Chondrocyte (in vitro differentiated cells): ENCODE measurements at regions not wholly inside any gene's neighbourhood (a gene's known extent, or its start where the extent isn't known, plus 50 kb on each side); places are given as distances from the start of the nearest gene placed in this dataset.

Source experiments
- DNase-seq: peaks from one replicate; pipeline ENCODE4 v3.0.0; 2021; ENCODE audit warnings: mixed read lengths, low spot score
- H3K27ac Mint-ChIP-seq: one replicate; pipeline ENCODE4 v1.8.0; 2021; ENCODE audit warnings: mild to moderate bottlenecking, moderate library complexity, mixed read lengths; ENCODE audit not compliant: unreplicated experiment
- H3K27me3 Mint-ChIP-seq: 2 replicates; pipeline ENCODE4 v1.8.0; 2021; ENCODE audit warnings: low read depth, mixed read lengths
- H3K36me3 Mint-ChIP-seq: 2 replicates; pipeline ENCODE4 v1.8.0; 2021; ENCODE audit warnings: low read depth, mixed read lengths
- H3K4me1 Mint-ChIP-seq: 2 replicates; pipeline ENCODE4 v1.8.0; 2021; ENCODE audit warnings: low read depth, mild to moderate bottlenecking, mixed read lengths
- H3K4me3 Mint-ChIP-seq: one replicate; pipeline ENCODE4 v1.8.0; 2021; ENCODE audit warnings: mild to moderate bottlenecking, moderate library complexity, mixed read lengths; ENCODE audit not compliant: unreplicated experiment
- H3K9me3 Mint-ChIP-seq: 2 replicates; pipeline ENCODE4 v1.8.0; 2021; ENCODE audit warnings: low read depth, mixed read lengths
- CTCF ChIP-seq: fragments of 200-600 bp; sonication (generic); IDR thresholded peaks from 2 replicates; pipeline ENCODE4 v1.5.0; 2021; ENCODE audit warnings: antibody characterized with exemption, mild to moderate bottlenecking, moderate library complexity

- H3K27me3 Mint-ChIP-seq: no peaks in the 10 kb centered on the region
- H3K27ac Mint-ChIP-seq: no peak overlapping the region
- TF ChIP-seq CTCF: no peak
- peaks cover 6% of the 10 kb centered on the region for H3K9me3 Mint-ChIP-seq
- H3K4me3 Mint-ChIP-seq: no peak overlapping the region
- no peaks in the 10 kb centered on the region for H3K36me3 Mint-ChIP-seq
- peaks cover 37% of the 10 kb centered on the region for H3K4me1 Mint-ChIP-seq
- DNase-seq: no peak
Measured at GRCh38 chr1:244356376-244356775, 95.3 kb downstream of the ADSS2 start.
